Heart left ventricle (tissue), 16 donors: ENCODE measurements at regions not wholly inside any gene's neighbourhood (a gene's known extent, or its start where the extent isn't known, plus 50 kb on each side); places are given as distances from the start of the nearest gene placed in this dataset.

Source experiments
- ATAC-seq, 4 donors: fragments of 200-7000 bp; cut with Tn5 transposase; one replicate each; pipeline ENCODE4 v1.9.1; 2020 to 2022; ENCODE audit warnings: moderate library complexity in 4 of 4, mild to moderate bottlenecking in 3 of 4, moderate number of reproducible peaks in 1 of 4
- DNase-seq, 5 donors: peaks; one replicate each; pipeline ENCODE4 v3.0.0-alpha.2; 2020
- H3K27ac ChIP-seq, 12 donors: fragments of 200-600 bp; sonication (generic) in 4 of 12; one replicate each; pipeline versions ENCODE4 v1.5.0 to v1.8.0; 2016 to 2022; ENCODE audit warnings: mild to moderate bottlenecking in 2 of 12
- H3K27me3 ChIP-seq, 9 donors: fragments of 200-600 bp; sonication (generic) in 2 of 9; one replicate each; pipeline versions ENCODE4 v1.5.1 to v1.8.0; 2016 to 2022; ENCODE audit warnings: mild to moderate bottlenecking in 3 of 9
- H3K36me3 ChIP-seq, 9 donors: fragments of 200-600 bp; sonication (generic) in 2 of 9; one replicate each; pipeline versions ENCODE4 v1.5.0 to v1.8.0; 2018 to 2022; ENCODE audit warnings: mild to moderate bottlenecking in 2 of 9
- H3K4me1 ChIP-seq, 12 donors: fragments of 200-600 bp; sonication (generic) in 4 of 12; one replicate each; pipeline versions ENCODE4 v1.5.0 to v1.8.0; 2016 to 2022; ENCODE audit warnings: mild to moderate bottlenecking in 3 of 12
- H3K4me3 ChIP-seq, 12 donors: fragments of 200-600 bp; sonication (generic) in 4 of 12; one replicate each; pipeline versions ENCODE4 v1.5.0 to v1.8.0; 2017 to 2022; ENCODE audit warnings: mild to moderate bottlenecking in 9 of 12, moderate library complexity in 4 of 12
- H3K9me3 ChIP-seq, 12 donors: fragments of 200-600 bp; sonication (generic) in 4 of 12; one replicate each; pipeline versions ENCODE4 v1.5.0 to v1.8.0; 2016 to 2022; ENCODE audit warnings: mild to moderate bottlenecking in 1 of 12
- CTCF ChIP-seq, 12 donors: fragments of 200-600 bp; sonication (generic) in 4 of 12; IDR thresholded peaks; one replicate each; pipeline versions ENCODE4 v1.5.0 to v1.8.0; 2018 to 2022; ENCODE audit warnings: antibody characterized with exemption in 12 of 12, mild to moderate bottlenecking in 5 of 12
- POLR2A ChIP-seq, 2 donors: fragments of 450-650 bp; IDR thresholded peaks; one replicate each; pipeline ENCODE4 v1.6.1; 2017; ENCODE audit warnings: antibody characterized with exemption in 2 of 2, mild to moderate bottlenecking in 2 of 2, moderate library complexity in 2 of 2
- WGBS, 4 donors: extraction: QIAGEN DNeasy Blood & Tissue Kit in 2 of 4; methylation state at CpG; one replicate each; pipeline versions ENCODE4 v1.1.5 to v1.1.7; 2013 to 2018; 5-methylcytosine and 5-hydroxymethylcytosine counted together
- intact Hi-C, 10 donors: fragments of 100-400 bp; cut with DNase I; formaldehyde crosslinking; loops; one replicate each; pipeline versions ENCODE4 v1.11.1 to v1.14.2; 2022
- donor health status: ischemic (EF 13 %, LVEDD 7.1; RV severe dilation, severe dysfunction).
- donor health status: healthy with polysubstance abuse.
- donor health status: DM: no; HTN: yes; CAD: no.
- donor health status: DM: no; HTN: no; CAD: no.
- donor health status: ischemic (EF 25% LVEDD 6.9; RV normal size, moderate dysfunction).
- donor health status: ischemic (EF 25% LVEDD 5.7; RV mildly dilated, moderate dysfunction).
- donor health status: healthy.
- donor health status: DM: yes; HTN: yes; CAD: no.
- donor health status: ischemic (EF 35%, LVEDD 5.7; RV mildly dilated, moderate dysfunction).
- donor health status: nonischemic (EF 11% LVEDD 7.7; RV severe dilation, severe dysfunction).
- donor health status: DM: yes; HTN: yes; CAD: no.
- donor health status: PGD.
- donor health status: ischemic (EF 29% LVEDD 5.4; RV normal size, mild dysfunction).
- donor health status: nonischemic (EF 23%, LVEDD 6.1; RV moderate dilation, normal function).

GRCh38 chr7:52620849-52621248, 414.6 kb upstream of the POM121L12 start:
- Histone ChIP-seq H3K36me3 (no peaks in the 10 kb centered on the region), H3K9me3 (peaks cover 0 to 4% (median 0%) of the 10 kb centered on the region in 12 donors), H3K27ac (no peak overlapping the region), H3K27me3 (no peaks in the 10 kb centered on the region), H3K4me1 (no peaks in the 10 kb centered on the region), H3K4me3 (no peak overlapping the region)
- no peak for DNase-seq
- no peak for ATAC-seq
- intact Hi-C loops, result no loop called here
- TF ChIP-seq POLR2A (IDR thresholded peaks at IDR 0.05), result no peak
- WGBS, 4 donors, result 80 to 88% (median 81%) methylated on average over 1 of the region's 1 CpG

- WGBS, 4 donors, result 77 to 90% (median 87%) methylated on average over 2 of the region's 2 CpGs
- DNase-seq (no peak), ATAC-seq (no peak)
- Histone ChIP-seq H3K27me3 (no peaks in the 10 kb centered on the region), H3K36me3 (no peaks in the 10 kb centered on the region), H3K27ac (no peak overlapping the region), H3K9me3 (no peaks in the 10 kb centered on the region), H3K4me3 (no peak overlapping the region), H3K4me1 (no peaks in the 10 kb centered on the region)
- TF ChIP-seq POLR2A (IDR thresholded peaks at IDR 0.05) (no peak), CTCF (IDR thresholded peaks at IDR 0.05) (no peak)
- intact Hi-C loops, result no loop called here
These were observed 418.9 kb upstream of the POM121L12 start for GRCh38 chr7:52616552-52616951.

- ATAC-seq, result no peak
These were observed 420.3 kb upstream of the POM121L12 start for GRCh38 chr7:52615021-52615695.

GRCh38 chr7:52609511-52609910, 425.9 kb upstream of the POM121L12 start:
- TF ChIP-seq CTCF (IDR thresholded peaks at IDR 0.05) (no peak), POLR2A (IDR thresholded peaks at IDR 0.05) (no peak)
- H3K27ac ChIP-seq, result no peak overlapping the region
- 86 to 92% (median 89%) methylated on average over 6 of the region's 6 CpGs for WGBS, 4 donors
- no peak overlapping the region for H3K4me3 ChIP-seq
- ATAC-seq (no peak), DNase-seq (no peak)
- H3K36me3 ChIP-seq, result no peaks in the 10 kb centered on the region
- no peaks in the 10 kb centered on the region for H3K4me1 ChIP-seq
- no peaks in the 10 kb centered on the region for H3K9me3 ChIP-seq
- intact Hi-C loops, result no loop called here
- no peaks in the 10 kb centered on the region for H3K27me3 ChIP-seq

More at GRCh38 chr7:52615021-52615695, 420.3 kb upstream of the POM121L12 start:
- Histone ChIP-seq H3K27ac (no peak overlapping the region), H3K36me3 (no peaks in the 10 kb centered on the region), H3K27me3 (no peaks in the 10 kb centered on the region), H3K9me3 (no peaks in the 10 kb centered on the region), H3K4me3 (no peak overlapping the region), H3K4me1 (no peaks in the 10 kb centered on the region)
- intact Hi-C loops, result no loop called here
- TF ChIP-seq POLR2A (IDR thresholded peaks at IDR 0.05), result no peak
- TF ChIP-seq CTCF (IDR thresholded peaks at IDR 0.05), result no peak
- 67 to 77% (median 70%) methylated on average over 2 of the region's 2 CpGs for WGBS, 4 donors
- no peak for DNase-seq

GRCh38 chr7:52592698-52593097, 442.7 kb upstream of the POM121L12 start:
- no peak for DNase-seq
- intact Hi-C loops, result no loop called here
- H3K4me3 ChIP-seq, result no peak overlapping the region
- H3K27me3 ChIP-seq, result no peaks in the 10 kb centered on the region
- no peaks in the 10 kb centered on the region for H3K4me1 ChIP-seq
- peaks cover 0 to 11% (median 0%) of the 10 kb centered on the region in 12 donors for H3K9me3 ChIP-seq
- no peaks in the 10 kb centered on the region for H3K36me3 ChIP-seq
- H3K27ac ChIP-seq, result no peak overlapping the region
- no peak for ATAC-seq
- TF ChIP-seq CTCF (IDR thresholded peaks at IDR 0.05), result no peak
- TF ChIP-seq POLR2A (IDR thresholded peaks at IDR 0.05), result no peak
- WGBS, 4 donors, result 48 to 59% (median 53%) methylated on average over 3 of the region's 3 CpGs
